Panc1 (cell line): ENCODE measurements at regions not wholly inside any gene's neighbourhood (a gene's known extent, or its start where the extent isn't known, plus 50 kb on each side); places are given as distances from the start of the nearest gene placed in this dataset.

Source experiments
- CTCF ChIP-seq: fragments of 450-650 bp; IDR thresholded peaks from 2 replicates; pipeline ENCODE4 v1.5.1; 2017; ENCODE audit warnings: mild to moderate bottlenecking
- POLR2AphosphoS5 ChIP-seq: IDR thresholded peaks from 2 replicates; pipeline ENCODE4 v1.6.1; 2012; ENCODE audit warnings: mild to moderate bottlenecking, low read depth, low read length, moderate library complexity
- SIN3A ChIP-seq: IDR thresholded peaks from 2 replicates; pipeline ENCODE4 v1.6.1; 2012; ENCODE audit warnings: low read depth, mild to moderate bottlenecking, low read length, moderate library complexity, borderline replicate concordance; ENCODE audit not compliant: insufficient read depth

GRCh38 chr4:85399270-85399669 lies 75.7 kb upstream of the ARHGAP24 start:
- TF ChIP-seq CTCF (no peak), SIN3A (no peak), POLR2AphosphoS5 (no peak)
